DMS79 treated with DMSO at 0.1 percent for 48 hours (cell line): ENCODE measurements at regions not wholly inside any gene's neighbourhood (a gene's known extent, or its start where the extent isn't known, plus 50 kb on each side); places are given as distances from the start of the nearest gene placed in this dataset.

Experiments
- DNase-seq: peaks from one replicate; lab custom pipeline; 2025; lab: John Stamatoyannopoulos, UW

DNA sequence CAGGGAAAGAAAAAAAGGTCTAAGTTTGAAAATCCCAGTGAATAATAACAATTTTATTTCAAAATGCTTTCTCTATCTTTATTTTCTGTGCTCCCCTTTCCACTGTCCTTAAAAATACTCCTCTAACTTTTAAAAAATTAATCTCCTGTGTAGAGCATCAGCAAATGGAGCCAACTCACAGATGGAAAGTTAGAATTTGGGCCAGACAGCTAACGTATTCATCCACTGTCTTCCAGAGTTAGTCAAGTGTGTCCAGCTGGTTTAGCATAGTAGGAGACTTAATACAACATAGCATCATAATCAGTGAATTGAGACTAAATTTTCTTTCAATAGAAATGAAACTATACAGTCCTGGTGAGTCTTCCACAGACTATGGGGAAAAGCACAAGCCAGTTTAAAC lies 419.0 kb upstream of the LRRC7 start:
- no peak for DNase-seq

- DNase-seq, result no peak
Observed at GRCh38 chr1:69157046-69157756, 410.5 kb upstream of the LRRC7 start.

DNA sequence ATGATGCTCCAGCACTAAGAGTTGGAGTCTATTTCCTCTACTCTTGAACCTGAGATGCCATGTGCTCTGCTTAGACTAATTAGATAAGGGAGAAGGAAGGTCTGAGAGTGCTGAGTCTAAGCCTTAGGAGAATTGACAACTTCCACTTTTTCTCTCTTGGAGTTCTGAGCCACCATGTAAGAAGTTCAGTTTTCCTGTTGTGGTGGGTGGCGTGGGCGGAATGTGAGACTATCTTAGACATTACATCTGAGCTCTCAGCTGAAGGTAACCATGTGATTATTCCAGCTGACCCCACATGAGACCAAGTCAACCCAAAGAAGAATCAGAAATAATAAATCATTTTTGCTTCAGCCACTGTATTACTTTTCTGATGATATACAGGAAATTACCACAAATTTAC lies 404.5 kb upstream of the LRRC7 start:
- DNase-seq, result no peak

GRCh38 chr1:69163779-69164178 lies 403.9 kb upstream of the LRRC7 start:
- DNase-seq, result no peak

GRCh38 chr1:69167876-69168275 lies 399.8 kb upstream of the LRRC7 start:
- no peak for DNase-seq

- DNase-seq, result no peak
Observed at GRCh38 chr1:69171248-69171647, 396.5 kb upstream of the LRRC7 start.

GRCh38 chr1:69172003-69173000 lies 395.4 kb upstream of the LRRC7 start:
- no peak for DNase-seq

- DNase-seq, result no peak
Observed at GRCh38 chr1:69175053-69175452, 392.7 kb upstream of the LRRC7 start.

DNA sequence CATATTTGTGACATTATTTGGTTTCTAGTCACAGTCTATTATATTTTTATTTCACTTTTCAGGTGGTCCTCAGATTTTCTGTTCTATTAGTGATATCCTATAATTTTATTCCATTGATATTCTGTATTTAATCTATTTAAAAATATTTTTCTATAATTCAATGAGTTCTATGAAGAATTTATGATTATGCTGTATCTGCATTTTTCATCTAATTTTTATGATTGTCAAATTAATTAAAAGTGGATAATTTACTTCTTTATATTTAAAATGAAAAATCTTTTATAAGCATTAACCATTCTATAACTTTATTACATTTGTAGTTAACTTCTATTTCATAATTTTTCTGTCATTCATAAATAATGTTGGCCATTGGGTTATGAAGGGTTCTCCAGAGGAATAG lies 387.4 kb upstream of the LRRC7 start:
- no peak for DNase-seq

- DNase-seq, result no peak
Observed at GRCh38 chr1:69185378-69185777, 382.3 kb upstream of the LRRC7 start.

DNA sequence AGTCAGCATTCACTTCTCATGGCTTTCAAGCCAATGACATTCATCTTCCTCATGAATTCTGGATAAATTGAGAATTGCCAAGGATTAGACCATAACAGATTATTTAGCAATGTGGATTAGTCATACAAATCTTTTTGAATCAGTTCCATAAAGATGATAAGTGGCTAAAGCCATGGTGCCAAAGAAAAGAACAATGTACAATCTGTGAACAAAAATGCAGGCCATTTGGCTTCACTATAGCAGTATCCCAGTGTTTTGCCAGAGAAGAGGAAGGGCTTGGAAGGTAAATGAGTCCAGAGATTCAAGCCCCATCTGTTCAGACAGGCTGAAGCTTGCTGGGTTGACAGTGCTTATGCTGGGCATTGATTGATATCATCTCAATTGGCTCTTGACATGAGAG lies 376.4 kb upstream of the LRRC7 start:
- no peak for DNase-seq

- DNase-seq, result no peak
Observed at GRCh38 chr1:69195136-69195535, 372.6 kb upstream of the LRRC7 start.

DNA sequence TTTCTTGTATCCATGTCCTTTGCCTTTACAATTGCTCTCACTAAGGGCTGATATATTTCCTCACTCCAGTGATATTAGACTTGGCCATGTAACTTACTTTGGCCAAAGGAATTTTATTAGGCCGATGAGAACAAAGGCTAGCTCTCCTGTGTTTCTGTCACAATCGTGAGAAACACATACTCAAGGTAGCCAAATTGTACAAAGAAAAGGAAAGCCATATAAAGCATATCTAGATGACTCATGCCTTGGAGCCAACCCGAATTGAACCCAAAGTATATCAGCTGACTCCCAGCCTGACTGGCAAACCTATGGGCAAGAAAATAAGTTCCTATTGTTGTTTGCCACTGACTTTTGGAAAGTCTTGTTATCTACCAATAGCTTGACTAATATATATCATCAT lies 371.7 kb upstream of the LRRC7 start:
- DNase-seq, result no peak

GRCh38 chr1:69197816-69198215 lies 369.9 kb upstream of the LRRC7 start:
- DNase-seq, result no peak

DNA sequence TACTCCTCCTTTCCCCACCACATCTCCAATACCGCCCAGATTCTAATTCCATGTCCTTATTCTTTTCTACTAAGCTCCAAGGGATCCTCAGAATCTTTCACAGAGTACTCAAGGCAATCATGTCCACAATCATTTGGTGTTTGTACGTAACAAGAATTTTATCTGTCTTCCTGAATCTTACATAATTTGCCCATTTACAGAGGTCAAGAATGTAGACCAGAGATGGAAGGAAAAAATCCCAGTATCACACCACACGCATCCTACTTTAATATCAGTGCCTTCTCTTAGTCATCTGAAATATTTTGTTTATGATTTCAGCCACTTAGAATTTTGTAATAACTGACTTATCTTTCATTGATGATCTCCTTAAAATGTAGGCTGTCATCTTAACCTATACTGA lies 366.0 kb upstream of the LRRC7 start:
- no peak for DNase-seq

- no peak for DNase-seq
Observed at GRCh38 chr1:69203166-69203565, 364.6 kb upstream of the LRRC7 start.

- no peak for DNase-seq
Observed at GRCh38 chr1:69213644-69214043, 354.1 kb upstream of the LRRC7 start.

DNA sequence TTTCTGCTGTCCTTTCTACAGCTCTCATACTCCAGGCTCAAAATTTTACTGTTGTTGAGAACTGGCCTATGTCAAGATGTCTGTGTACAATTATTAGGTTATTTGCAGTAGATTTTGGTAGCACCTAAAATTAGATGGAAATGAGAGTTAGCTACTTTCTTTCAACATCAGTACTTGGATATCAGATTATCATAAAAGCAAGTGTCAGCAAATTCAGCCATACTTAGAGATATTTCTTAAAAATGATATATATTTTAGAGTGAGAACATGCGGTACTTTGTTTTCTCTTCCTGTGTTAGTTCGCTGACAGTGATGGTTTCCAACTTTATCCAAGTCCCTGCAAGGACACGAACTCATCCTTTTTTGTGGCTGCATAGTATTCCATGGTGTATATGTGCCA lies 351.8 kb upstream of the LRRC7 start:
- DNase-seq, result no peak

DNA sequence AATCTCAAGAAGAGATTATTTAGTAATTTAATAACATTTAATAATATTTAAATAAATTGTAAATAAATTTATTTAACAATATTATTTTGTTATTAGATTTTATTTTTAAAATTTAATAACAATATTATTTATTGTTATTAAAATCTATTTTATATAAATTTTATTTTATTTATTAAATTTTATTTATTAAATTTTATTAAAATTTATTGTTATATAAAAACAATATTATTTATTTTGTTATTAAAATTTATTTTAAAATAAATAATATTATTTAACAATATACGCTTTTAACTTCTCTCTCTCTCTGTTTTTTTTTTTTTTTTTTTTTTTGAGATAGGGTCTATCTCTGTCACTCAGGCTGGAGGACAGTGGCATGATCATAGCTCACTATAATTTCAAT lies 347.1 kb upstream of the LRRC7 start:
- no peak for DNase-seq

DNA sequence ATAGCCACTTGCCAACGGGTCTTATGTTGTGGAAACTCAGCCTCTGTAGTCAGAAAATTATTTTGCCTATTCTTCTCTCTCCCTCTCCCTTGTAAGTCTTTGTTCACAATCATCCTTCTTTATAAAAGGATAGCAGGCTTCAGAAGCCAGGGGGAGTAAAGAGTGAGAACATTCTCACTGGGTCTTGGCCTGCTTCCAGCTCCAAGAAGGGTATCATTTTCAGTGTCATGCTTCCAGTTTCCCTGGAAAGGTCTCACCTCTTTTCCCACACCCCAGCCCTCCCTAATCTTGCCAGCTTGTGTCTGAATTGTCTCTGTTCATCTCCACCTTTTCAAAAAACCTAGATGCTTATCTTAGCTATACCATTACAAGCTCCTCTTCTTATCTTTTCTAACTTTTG lies 346.2 kb upstream of the LRRC7 start:
- no peak for DNase-seq

DNA sequence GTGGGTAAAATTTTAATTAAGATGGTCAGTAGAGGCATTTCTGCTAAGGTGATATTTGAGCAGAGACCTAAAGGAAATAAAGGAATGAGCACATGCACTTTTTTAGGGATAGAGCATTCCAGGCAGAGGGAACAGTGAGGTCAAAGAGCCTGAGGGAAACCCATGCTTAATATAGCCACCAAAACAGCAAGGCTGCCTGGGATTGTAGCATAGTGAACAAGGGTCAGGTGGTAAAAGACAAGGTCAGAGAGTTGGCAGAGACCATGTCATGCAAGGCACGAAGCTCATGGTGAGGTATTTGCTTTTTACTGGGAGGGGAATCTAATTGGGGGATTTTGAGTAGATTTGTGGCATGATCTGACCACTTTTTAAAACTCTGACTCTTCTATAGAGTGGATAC lies 344.6 kb upstream of the LRRC7 start:
- DNase-seq, result no peak

DNA sequence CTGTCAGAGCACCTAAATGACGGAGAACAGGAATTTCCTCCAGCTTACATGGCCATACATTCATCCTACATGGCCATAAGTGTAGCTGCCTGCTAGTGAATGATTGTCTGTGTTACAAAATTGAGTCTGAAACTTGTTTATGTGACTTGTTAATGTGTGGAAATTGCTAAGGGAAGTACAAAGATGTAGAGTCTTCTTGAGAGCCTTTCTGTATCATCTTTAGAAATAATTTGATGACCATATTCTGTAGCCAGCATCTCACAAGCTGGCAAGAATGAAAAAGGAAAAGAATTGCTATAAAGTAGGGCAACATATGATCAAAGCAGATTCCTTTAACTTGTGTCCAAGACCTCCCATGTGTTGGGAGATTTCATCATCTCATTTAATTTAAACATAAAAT lies 339.2 kb upstream of the LRRC7 start:
- no peak for DNase-seq

GRCh38 chr1:69230208-69230607 lies 337.5 kb upstream of the LRRC7 start:
- DNase-seq, result no peak
